HFFc6 (cell line): ENCODE measurements at regions not wholly inside any gene's neighbourhood (a gene's known extent, or its start where the extent isn't known, plus 50 kb on each side); places are given as distances from the start of the nearest gene placed in this dataset.

Experiments used
- DNase-seq: peaks from one replicate; pipeline ENCODE4 v3.0.0-alpha.2; 2018
- H3K27ac Mint-ChIP-seq: 2 replicates; pipeline ENCODE4 v1.8.0; 2020; ENCODE audit warnings: mild to moderate bottlenecking, mixed read lengths
- H3K27me3 Mint-ChIP-seq: 2 replicates; pipeline ENCODE4 v1.8.0; 2021; ENCODE audit warnings: mild to moderate bottlenecking, moderate library complexity, mixed read lengths; ENCODE audit not compliant: insufficient read depth
- H3K36me3 Mint-ChIP-seq: 2 replicates; pipeline ENCODE4 v1.8.0; 2021; ENCODE audit warnings: low read depth, mixed read lengths
- H3K4me1 Mint-ChIP-seq: 2 replicates; pipeline ENCODE4 v1.8.0; 2020; ENCODE audit warnings: low read depth, mixed read lengths
- H3K4me3 Mint-ChIP-seq: 2 replicates; pipeline ENCODE4 v1.8.0; 2020; ENCODE audit warnings: mild to moderate bottlenecking, moderate library complexity, mixed read lengths
- H3K9me3 Mint-ChIP-seq: 2 replicates; pipeline ENCODE4 v1.8.0; 2020; ENCODE audit warnings: mild to moderate bottlenecking, mixed read lengths
- TF ChIP-seq, protein P1 (sequence below): fragments of 200-600 bp; sonication (generic); IDR thresholded peaks from 2 replicates; pipeline ENCODE4 v1.5.0; 2021; ENCODE audit warnings: antibody characterized with exemption, mild to moderate bottlenecking

DNA sequence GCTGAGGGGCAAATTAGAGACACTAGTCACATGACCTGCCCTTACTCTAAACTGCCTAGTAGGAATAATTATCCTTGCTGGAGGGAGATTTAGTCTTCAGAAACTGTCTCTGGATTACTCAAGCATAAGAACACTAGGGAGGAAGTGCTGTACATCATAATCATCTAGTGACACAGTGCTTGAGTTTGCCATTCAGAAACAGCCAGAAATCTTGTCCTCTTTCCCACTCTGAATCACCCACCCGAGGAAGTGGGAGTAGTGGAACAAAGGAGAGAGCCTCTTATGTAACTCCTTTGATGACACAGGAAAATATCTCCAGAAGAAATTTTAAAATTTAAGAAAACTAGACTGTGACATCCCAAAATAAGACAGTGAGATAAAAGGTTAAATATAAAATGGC, 69.3 kb upstream of the PCDH19 start:
- TF ChIP-seq, protein P1, sequence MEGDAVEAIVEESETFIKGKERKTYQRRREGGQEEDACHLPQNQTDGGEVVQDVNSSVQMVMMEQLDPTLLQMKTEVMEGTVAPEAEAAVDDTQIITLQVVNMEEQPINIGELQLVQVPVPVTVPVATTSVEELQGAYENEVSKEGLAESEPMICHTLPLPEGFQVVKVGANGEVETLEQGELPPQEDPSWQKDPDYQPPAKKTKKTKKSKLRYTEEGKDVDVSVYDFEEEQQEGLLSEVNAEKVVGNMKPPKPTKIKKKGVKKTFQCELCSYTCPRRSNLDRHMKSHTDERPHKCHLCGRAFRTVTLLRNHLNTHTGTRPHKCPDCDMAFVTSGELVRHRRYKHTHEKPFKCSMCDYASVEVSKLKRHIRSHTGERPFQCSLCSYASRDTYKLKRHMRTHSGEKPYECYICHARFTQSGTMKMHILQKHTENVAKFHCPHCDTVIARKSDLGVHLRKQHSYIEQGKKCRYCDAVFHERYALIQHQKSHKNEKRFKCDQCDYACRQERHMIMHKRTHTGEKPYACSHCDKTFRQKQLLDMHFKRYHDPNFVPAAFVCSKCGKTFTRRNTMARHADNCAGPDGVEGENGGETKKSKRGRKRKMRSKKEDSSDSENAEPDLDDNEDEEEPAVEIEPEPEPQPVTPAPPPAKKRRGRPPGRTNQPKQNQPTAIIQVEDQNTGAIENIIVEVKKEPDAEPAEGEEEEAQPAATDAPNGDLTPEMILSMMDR: no peak
- DNase-seq: no peak
- Mint-ChIP-seq H3K27me3 (no peaks in the 10 kb centered on the region), H3K36me3 (no peaks in the 10 kb centered on the region), H3K27ac (no peak overlapping the region), H3K4me3 (no peak overlapping the region), H3K9me3 (no peaks in the 10 kb centered on the region), H3K4me1 (no peaks in the 10 kb centered on the region)

- H3K36me3 Mint-ChIP-seq: no peaks in the 10 kb centered on the region
- H3K27ac Mint-ChIP-seq: no peak overlapping the region
- TF ChIP-seq, protein P1: no peak
Measured at GRCh38 chrX:100478714-100479306, 68.7 kb upstream of the PCDH19 start.

GRCh38 chrX:100477958-100478357, 67.9 kb upstream of the PCDH19 start:
- Mint-ChIP-seq H3K27ac (no peak overlapping the region), H3K36me3 (no peaks in the 10 kb centered on the region), H3K4me1 (no peaks in the 10 kb centered on the region), H3K27me3 (no peaks in the 10 kb centered on the region), H3K9me3 (no peaks in the 10 kb centered on the region), H3K4me3 (no peak overlapping the region)
- TF ChIP-seq, protein P1: no peak
- DNase-seq: no peak

More at GRCh38 chrX:100478714-100479306, 68.7 kb upstream of the PCDH19 start:
- Mint-ChIP-seq H3K4me3 (no peak overlapping the region), H3K4me1 (no peaks in the 10 kb centered on the region), H3K9me3 (no peaks in the 10 kb centered on the region), H3K27me3 (no peaks in the 10 kb centered on the region)
- DNase-seq: no peak

DNA sequence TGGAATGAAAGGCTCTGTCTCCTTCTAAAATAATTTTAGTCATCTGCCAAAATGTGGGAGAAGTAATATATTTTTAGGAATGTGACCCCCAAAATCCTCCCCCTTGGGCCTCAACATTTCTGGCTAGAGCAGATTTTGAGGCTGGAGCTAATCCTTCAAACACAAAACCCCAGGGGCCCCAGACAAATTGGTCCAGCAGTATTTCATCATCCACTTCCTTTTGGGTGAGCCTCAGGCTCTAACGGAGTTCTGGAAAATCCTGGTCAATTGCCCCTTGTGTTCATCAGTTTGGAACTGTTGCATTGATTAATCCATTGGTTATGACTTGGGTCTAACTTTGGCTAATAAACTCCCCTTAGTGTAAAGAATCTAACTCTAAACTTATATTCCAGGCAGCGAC, 67.4 kb upstream of the PCDH19 start:
- DNase-seq: no peak
- Mint-ChIP-seq H3K4me1 (no peaks in the 10 kb centered on the region), H3K9me3 (no peaks in the 10 kb centered on the region), H3K27me3 (no peaks in the 10 kb centered on the region), H3K27ac (no peak overlapping the region), H3K36me3 (no peaks in the 10 kb centered on the region), H3K4me3 (no peak overlapping the region)
- TF ChIP-seq, protein P1: no peak
